ENCODE measurements at regions not wholly inside any gene's neighbourhood (a gene's known extent, or its start where the extent isn't known, plus 50 kb on each side); places are given as distances from the start of the nearest gene placed in this dataset.
"Not testable (repeated sequence)": the region's sequence is repeated elsewhere in the genome, so short reads cannot be mapped to it uniquely, and the experiment has no call there.

DNA sequence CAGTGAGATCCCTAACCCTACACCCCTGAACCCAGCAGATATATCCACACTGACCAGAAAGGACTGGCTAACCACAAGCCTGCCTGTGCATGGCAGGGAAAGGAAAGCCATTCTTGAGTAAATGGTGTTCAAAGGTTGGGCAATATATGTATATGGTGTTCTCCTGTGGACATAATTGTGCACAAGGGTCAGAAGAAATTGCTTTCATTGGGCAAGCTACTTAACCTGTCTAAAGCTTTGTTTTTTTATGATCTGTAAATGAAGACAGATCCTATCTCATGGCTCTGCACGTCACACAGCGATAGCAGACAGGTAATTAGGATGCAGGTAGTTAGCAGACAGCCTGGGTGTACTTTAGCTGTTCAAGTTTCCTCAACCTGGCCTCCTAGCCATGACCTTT, 263.5 kb upstream of the PLGLB2 start:
- TF ChIP-seq POLR2A (IDR thresholded peaks at IDR 0.05; ENCODE audit: low read depth); EP300 (IDR thresholded peaks at IDR 0.05); POLR2AphosphoS5 (IDR thresholded peaks at IDR 0.05): not testable (repeated sequence)
- TF ChIP-seq, protein P1, sequence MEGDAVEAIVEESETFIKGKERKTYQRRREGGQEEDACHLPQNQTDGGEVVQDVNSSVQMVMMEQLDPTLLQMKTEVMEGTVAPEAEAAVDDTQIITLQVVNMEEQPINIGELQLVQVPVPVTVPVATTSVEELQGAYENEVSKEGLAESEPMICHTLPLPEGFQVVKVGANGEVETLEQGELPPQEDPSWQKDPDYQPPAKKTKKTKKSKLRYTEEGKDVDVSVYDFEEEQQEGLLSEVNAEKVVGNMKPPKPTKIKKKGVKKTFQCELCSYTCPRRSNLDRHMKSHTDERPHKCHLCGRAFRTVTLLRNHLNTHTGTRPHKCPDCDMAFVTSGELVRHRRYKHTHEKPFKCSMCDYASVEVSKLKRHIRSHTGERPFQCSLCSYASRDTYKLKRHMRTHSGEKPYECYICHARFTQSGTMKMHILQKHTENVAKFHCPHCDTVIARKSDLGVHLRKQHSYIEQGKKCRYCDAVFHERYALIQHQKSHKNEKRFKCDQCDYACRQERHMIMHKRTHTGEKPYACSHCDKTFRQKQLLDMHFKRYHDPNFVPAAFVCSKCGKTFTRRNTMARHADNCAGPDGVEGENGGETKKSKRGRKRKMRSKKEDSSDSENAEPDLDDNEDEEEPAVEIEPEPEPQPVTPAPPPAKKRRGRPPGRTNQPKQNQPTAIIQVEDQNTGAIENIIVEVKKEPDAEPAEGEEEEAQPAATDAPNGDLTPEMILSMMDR (IDR thresholded peaks at IDR 0.05) = not testable (repeated sequence)

Measured in esophagus muscularis mucosa (tissue), 4 donors.